ENCODE measurements at regions not wholly inside any gene's neighbourhood (a gene's known extent, or its start where the extent isn't known, plus 50 kb on each side); places are given as distances from the start of the nearest gene placed in this dataset.

GRCh38 chr17:71963791-71964190, 157.0 kb upstream of the SOX9 start:
- DNase-seq (ENCODE audit: low read depth) = no peak
- no peak for TF ChIP-seq CTCF (conservative IDR thresholded peaks at IDR 0.05; ENCODE audit: low read depth, low read length)
- no peak overlapping the region for H3K4me3 ChIP-seq (ENCODE audit: low read depth, low read length)

DNA sequence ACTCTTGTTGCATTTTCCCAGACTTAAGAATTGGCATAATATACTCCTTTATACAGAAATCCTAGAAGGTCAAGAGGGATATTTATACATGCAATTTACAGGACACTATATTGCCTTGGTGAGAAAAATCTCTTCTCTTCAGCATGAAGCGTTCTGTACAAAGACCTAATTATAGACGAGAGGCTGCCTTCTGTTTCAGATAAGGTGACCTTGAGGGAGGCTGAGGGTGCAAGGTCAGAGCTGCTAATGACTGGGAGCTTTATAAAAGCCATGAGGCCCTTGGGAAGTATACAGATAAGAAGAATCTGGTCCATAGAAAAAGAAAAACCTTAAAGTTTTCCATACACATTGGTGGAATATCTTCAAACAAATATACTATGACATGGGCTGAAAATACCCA, 156.3 kb upstream of the SOX9 start:
- no peak overlapping the region for H3K4me3 ChIP-seq (ENCODE audit: low read depth, low read length)
- TF ChIP-seq CTCF (conservative IDR thresholded peaks at IDR 0.05; ENCODE audit: low read depth, low read length) = no peak
- DNase-seq (ENCODE audit: low read depth) = no peak

DNA sequence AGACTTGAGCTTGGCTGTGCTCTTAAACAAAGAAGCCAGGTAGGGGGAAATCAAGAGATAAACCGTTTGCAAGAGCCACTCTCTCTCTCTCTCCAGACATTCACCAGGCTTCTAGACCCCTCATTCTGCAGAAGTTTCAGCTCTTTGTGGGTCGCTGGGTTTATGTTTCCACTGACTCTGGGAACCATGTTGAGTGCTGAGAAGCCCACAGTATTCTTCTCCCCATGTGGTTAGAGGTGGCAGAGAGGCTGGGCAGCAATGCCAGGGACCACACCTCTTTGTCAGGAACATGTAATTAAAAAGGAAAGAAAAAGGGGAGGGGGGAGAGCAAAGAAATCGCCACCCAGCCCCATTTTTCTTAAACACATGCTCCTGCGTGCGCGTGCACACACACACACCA, 154.8 kb upstream of the SOX9 start:
- no peak overlapping the region for H3K4me3 ChIP-seq (ENCODE audit: low read depth, low read length)
- TF ChIP-seq CTCF (conservative IDR thresholded peaks at IDR 0.05; ENCODE audit: low read depth, low read length) = no peak
- no peak for DNase-seq (ENCODE audit: low read depth)

DNA sequence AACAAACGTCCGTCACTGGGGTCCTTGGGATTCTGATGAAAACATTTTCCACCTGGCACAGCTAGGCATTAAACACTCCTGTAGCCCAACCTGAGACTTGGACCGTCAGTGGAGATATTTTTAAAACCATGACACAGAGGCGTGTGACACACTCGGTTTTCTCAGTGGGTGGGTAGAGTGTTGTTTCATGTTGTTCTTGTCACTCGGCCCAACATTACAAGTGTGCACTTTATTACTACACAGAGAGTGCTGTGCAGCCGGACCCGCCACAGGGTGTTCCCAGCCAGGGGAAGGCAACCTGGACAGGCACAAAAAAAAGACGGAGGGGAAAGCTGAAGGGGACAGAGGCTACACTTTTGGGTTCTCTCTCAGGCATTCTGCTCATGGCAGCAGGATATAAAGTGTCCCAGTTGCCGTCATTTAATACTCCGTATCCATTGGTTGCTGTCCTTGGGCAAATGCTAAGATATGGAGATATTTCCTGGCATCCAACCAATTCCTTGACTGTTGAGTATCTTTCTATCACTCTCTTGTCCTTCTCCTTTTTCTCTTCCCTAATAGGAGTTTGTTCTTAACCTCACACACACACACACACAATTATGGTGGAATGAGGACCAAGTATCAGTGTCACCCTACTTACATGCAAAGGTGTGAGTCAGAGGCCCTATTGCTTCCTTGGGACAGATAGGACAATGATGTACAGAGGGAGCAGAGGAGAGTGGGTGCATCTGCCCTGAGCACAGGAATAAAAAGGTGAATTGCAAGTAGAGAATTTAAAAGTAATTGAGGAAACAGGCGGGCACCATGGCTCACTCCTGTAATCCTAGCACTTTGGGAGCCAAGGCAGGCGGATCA, 154.1 kb upstream of the SOX9 start:
- H3K4me3 ChIP-seq (ENCODE audit: low read depth, low read length) = no peak overlapping the region
- TF ChIP-seq CTCF (conservative IDR thresholded peaks at IDR 0.05; ENCODE audit: low read depth, low read length) = no peak
- no peak for DNase-seq (ENCODE audit: low read depth)

DNA sequence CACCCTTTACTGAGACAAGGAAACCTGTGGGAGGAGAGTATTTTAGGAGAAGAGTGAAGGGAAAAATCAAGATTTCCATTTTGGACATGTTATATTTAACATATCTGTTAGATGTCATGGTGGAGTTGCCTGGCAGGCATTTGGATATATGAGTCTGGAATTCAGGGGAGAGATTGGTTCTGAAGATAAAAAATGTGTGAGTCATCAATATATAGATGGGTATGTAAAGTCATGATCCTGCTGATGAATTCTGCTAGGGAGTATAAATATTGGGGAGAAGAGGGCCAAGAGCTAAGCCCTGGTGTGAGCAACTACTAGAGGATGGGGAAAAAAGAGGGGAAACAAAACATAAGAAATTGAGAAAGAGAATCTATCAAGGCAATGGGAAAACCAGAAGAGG, 151.3 kb upstream of the SOX9 start:
- H3K4me3 ChIP-seq (ENCODE audit: low read depth, low read length) = no peak overlapping the region
- no peak for TF ChIP-seq CTCF (conservative IDR thresholded peaks at IDR 0.05; ENCODE audit: low read depth, low read length)
- DNase-seq (ENCODE audit: low read depth) = no peak

- peak; percentile 22 for DNase-seq (ENCODE audit: low read depth)
- no peak for TF ChIP-seq CTCF (conservative IDR thresholded peaks at IDR 0.05; ENCODE audit: low read depth, low read length)
- H3K4me3 ChIP-seq (ENCODE audit: low read depth, low read length) = no peak overlapping the region
These were observed 150.5 kb upstream of the SOX9 start for GRCh38 chr17:71970312-71970711.

- no peak for DNase-seq (ENCODE audit: low read depth)
- no peak for TF ChIP-seq CTCF (conservative IDR thresholded peaks at IDR 0.05; ENCODE audit: low read depth, low read length)
- no peak overlapping the region for H3K4me3 ChIP-seq (ENCODE audit: low read depth, low read length)
These were observed 146.8 kb upstream of the SOX9 start for GRCh38 chr17:71974051-71974450.
